Mucosa of stomach (tissue), 1 donor: ENCODE measurements at regions not wholly inside any gene's neighbourhood (a gene's known extent, or its start where the extent isn't known, plus 50 kb on each side); places are given as distances from the start of the nearest gene placed in this dataset.
A peak's percentile ranks its signal among the peaks of the same experiment; 100 is the strongest.
"Not testable (repeated sequence)": the region's sequence is repeated elsewhere in the genome, so short reads cannot be mapped to it uniquely, and the experiment has no call there.

Experiments used
- H3K27me3 ChIP-seq: one replicate; pipeline ENCODE4 v1.7.0; 2013; ENCODE audit warnings: mild to moderate bottlenecking, low read length; ENCODE audit not compliant: control insufficient read depth, insufficient read depth
- H3K36me3 ChIP-seq: one replicate; pipeline ENCODE4 v1.7.0; 2013; ENCODE audit warnings: low read length; ENCODE audit not compliant: control insufficient read depth, insufficient read depth
- H3K4me1 ChIP-seq: one replicate; pipeline ENCODE4 v1.7.0; 2013; ENCODE audit warnings: mild to moderate bottlenecking, low read length; ENCODE audit not compliant: control insufficient read depth, insufficient read depth
- H3K4me3 ChIP-seq: one replicate; pipeline ENCODE4 v1.7.0; 2013; ENCODE audit warnings: low read length
- H3K9ac ChIP-seq: one replicate; pipeline ENCODE4 v1.7.0; 2013; ENCODE audit warnings: mild to moderate bottlenecking, low read length, moderate library complexity
- H3K9me3 ChIP-seq: one replicate; pipeline ENCODE4 v1.7.0; 2013; ENCODE audit warnings: mild to moderate bottlenecking, low read length, moderate library complexity; ENCODE audit not compliant: control insufficient read depth
- donor health status: Pancreatic carcinoma.

DNA sequence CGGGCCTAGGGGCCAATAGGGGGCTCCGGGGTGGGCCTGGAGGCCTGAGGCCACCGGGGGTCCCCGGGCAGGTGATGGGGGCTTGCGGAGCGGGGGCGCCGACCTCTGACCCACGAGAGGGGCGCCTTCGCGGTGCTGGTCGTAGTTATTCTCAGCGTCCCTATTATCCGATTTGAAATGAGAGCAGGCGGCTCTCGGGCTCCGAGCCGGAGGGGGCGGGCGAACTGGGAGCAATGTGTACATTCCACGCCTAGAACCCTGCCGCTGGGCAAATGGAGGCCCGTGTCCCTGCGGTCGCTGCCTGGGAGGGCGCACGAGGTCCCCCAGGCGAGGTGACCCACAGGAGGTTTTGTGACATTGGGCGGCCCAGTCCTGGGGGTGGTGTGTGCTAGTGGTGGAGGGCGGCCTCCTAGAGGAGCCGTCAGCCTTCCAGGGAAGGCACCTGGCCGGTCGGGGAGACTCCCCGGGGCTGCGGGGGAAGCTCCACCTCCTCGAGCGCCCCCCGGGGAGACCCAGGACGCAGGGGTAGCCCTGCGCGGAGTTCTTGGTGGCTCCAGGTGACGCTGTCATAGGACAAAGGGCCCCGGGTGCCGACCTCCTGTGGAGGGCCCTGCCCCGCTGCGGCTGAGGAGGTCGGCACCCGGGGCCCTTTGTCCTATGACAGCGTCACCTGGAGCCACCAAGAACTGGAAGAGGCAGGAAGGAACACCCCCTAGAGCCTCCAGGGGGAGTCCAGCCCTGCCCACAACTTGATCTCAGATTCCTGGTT is 102.6 kb upstream of the PRKX start:
- Histone ChIP-seq H3K4me3 (peak overlapping the region; percentile 31), H3K27me3 (no peaks in the 10 kb centered on the region), H3K4me1 (peaks cover 7% of the 10 kb centered on the region), H3K9ac (peak overlapping the region; percentile 77), H3K9me3 (no peaks in the 10 kb centered on the region), H3K36me3 (no peaks in the 10 kb centered on the region)

DNA sequence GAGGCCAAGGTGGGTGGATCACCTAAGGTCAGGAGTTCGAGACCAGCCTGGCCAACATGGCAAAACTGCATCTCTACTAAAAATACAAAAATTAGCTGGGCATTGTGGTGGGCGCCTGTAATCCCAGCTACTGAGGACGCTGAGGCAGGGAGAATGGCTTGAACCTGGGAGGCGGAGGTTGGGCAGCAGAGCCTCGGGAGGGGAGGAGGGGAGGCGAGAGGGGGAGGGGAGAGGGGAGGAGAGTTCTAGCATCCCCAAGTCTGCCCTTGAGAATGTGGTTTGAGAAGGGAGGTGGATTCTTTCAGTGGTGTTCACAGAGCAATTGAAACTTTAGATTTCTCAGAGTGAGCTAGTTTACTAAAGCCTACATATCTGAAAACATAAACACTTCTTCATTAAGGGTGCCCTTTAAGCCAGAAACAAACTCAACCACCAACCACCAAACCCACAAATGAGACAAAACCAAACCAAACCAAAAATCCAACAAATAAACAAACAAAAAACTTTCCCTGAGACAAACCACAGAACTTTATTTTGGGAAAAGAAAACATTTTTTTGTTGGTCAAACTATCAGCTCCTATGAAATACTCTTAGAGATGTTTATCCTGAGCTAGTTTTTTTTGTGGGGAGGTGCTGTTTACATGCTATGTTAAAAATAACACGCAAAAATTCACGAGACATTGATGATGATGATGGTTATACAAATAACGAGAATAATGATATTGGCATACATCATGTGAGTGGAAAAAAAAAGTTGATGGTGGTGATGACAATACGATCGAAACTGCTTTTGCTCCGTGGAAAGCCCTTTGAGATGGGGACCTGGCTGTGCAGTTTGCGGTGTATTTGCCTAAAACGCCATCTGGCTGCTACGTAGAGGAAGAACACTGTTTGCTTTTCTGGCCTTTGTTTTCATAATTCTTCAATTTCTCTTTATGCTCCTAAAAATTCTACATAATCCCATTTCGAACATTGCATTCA is 98.2 kb upstream of the PRKX start:
- Histone ChIP-seq H3K4me3 (no peak overlapping the region), H3K4me1 (peaks cover 1% of the 10 kb centered on the region), H3K9me3 (no peaks in the 10 kb centered on the region), H3K27me3 (no peaks in the 10 kb centered on the region), H3K9ac (no peak overlapping the region), H3K36me3 (no peaks in the 10 kb centered on the region)

DNA sequence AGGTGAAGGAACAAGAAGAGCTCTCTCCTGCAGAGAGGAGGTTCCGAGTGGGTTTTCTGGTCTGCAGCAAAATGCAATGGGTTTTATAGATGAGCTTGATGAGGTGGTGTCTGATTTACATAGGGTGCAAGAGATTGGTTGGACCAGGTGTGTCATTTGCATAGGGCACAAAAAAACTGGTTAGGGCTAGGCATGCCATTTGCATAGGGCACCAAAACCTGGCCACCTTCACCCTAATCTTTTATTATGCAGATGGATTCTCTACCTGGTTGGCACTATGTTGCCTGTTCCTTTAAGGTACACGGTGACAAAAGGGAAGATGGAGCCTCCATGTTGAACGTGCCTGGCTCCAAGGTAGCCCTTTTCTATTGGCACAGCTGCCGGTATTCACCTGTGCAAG is 94.5 kb upstream of the PRKX start:
- Histone ChIP-seq H3K9me3 (no peaks in the 10 kb centered on the region), H3K4me1 (no peaks in the 10 kb centered on the region), H3K4me3 (no peak overlapping the region), H3K36me3 (no peaks in the 10 kb centered on the region), H3K9ac (no peak overlapping the region), H3K27me3 (no peaks in the 10 kb centered on the region)

DNA sequence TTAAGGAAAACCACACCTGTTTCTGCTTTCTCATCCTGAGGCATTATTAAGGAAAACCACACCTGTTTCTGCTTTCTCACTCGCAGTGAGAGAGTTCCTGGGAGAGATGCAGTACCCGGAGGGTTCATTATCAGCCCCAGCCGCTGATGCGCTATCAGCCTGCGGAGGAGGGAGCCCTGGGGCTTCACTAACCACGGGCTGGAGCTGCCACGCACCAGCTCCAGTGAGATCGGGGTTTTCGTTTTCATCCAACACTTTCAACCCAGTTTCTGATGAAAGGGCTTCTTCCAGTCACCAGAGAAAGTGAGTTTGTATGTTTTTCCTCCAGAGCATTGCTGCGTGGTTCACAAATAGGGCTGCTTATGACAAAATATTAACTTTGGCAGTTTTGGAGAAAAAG is 93.2 kb upstream of the PRKX start:
- no peaks in the 10 kb centered on the region for H3K9me3 ChIP-seq
- no peak overlapping the region for H3K9ac ChIP-seq
- no peaks in the 10 kb centered on the region for H3K36me3 ChIP-seq
- H3K27me3 ChIP-seq: no peaks in the 10 kb centered on the region
- H3K4me1 ChIP-seq: no peaks in the 10 kb centered on the region
- H3K4me3 ChIP-seq: no peak overlapping the region

DNA sequence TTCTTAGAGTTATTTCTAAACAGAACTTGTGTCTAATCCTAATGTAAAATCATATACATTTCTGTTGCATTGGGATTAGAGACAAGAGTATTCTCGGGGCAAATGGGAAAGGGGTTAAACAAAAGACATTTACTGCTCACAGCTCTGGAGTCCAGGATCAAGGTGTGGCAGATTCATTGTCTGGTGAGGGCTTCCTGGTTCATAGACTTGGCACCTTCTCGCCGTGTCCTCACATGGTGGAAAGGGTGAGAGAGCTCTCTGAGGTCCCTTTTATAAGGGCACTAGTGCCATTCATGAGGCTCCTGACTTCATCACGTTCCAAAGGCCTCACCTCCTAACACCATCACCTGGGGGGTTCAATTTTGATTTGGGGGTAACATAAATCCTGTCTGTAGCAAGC is 90.3 kb upstream of the PRKX start:
- no peaks in the 10 kb centered on the region for H3K27me3 ChIP-seq
- H3K9me3 ChIP-seq: no peaks in the 10 kb centered on the region
- H3K4me1 ChIP-seq: no peaks in the 10 kb centered on the region
- no peak overlapping the region for H3K9ac ChIP-seq
- no peaks in the 10 kb centered on the region for H3K36me3 ChIP-seq
- H3K4me3 ChIP-seq: no peak overlapping the region

DNA sequence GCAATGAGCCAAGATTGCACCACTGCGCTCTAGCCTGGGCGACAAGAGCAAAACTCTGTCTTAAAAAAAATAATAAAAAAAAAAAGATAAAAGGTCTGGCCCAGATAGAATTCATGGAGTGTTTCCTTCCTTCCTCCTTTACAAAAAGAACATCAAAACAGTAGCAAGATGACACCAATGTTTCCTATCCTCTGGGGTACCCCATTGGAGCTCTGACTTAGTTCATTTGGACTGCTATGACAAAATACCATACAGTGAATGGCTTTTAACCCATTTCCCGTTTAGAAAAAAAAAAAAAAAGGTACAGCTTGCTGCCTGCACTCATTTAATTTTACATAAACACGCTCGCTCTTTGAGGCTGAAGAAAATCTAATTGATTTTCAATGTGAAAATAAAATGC is 89.9 kb upstream of the PRKX start:
- H3K9me3 ChIP-seq: no peaks in the 10 kb centered on the region
- no peaks in the 10 kb centered on the region for H3K36me3 ChIP-seq
- no peak overlapping the region for H3K4me3 ChIP-seq
- no peaks in the 10 kb centered on the region for H3K27me3 ChIP-seq
- no peaks in the 10 kb centered on the region for H3K4me1 ChIP-seq
- no peak overlapping the region for H3K9ac ChIP-seq

DNA sequence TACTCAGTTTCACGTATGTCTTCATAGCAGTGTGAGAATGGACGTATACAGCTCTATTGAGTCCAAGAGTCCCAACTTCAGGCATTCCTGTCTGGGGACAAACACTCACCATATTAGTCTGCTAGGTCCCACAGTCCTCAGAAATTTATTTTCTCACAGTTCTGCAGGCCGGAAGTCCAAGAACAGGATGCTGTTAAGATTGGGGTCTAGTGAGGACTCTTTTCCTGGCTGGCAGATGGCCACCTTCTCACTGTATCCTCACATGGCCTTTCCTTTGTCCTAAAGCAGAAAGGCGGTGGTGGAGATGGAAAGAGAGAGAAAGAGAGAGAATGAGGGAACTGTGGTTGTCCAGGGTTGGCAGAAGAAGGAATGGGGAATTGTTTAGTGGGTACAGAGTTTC is 82.0 kb upstream of the PRKX start:
- not testable (repeated sequence) for H3K9ac ChIP-seq, H3K9me3 ChIP-seq

DNA sequence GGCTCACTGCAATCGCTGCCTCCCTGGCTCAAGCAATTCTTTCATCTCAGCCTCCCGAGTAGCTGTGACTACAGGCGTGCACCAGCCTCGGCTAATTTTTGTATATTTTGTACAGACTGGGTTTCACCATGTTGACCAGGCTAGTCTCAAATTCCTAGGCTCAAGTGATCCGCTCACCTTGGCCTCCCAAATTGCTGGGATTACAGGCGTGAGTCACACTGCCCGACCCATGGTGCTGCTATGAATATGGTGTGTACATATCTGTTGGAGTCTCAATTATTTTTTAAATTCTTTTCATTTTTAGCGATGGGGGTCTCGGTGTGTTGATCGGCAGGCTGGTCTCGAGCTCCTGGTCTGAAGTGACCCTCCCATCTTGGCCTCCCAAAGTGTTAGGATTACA is 78.0 kb upstream of the PRKX start:
- Histone ChIP-seq H3K4me3 (no peak overlapping the region), H3K36me3 (no peaks in the 10 kb centered on the region), H3K9ac (no peak overlapping the region), H3K27me3 (peaks cover 4% of the 10 kb centered on the region), H3K4me1 (no peaks in the 10 kb centered on the region), H3K9me3 (no peaks in the 10 kb centered on the region)

More for the DNA sequence above, 82.0 kb upstream of the PRKX start:
- H3K4me1 ChIP-seq, H3K36me3 ChIP-seq, H3K4me3 ChIP-seq, H3K27me3 ChIP-seq: not testable (repeated sequence)

DNA sequence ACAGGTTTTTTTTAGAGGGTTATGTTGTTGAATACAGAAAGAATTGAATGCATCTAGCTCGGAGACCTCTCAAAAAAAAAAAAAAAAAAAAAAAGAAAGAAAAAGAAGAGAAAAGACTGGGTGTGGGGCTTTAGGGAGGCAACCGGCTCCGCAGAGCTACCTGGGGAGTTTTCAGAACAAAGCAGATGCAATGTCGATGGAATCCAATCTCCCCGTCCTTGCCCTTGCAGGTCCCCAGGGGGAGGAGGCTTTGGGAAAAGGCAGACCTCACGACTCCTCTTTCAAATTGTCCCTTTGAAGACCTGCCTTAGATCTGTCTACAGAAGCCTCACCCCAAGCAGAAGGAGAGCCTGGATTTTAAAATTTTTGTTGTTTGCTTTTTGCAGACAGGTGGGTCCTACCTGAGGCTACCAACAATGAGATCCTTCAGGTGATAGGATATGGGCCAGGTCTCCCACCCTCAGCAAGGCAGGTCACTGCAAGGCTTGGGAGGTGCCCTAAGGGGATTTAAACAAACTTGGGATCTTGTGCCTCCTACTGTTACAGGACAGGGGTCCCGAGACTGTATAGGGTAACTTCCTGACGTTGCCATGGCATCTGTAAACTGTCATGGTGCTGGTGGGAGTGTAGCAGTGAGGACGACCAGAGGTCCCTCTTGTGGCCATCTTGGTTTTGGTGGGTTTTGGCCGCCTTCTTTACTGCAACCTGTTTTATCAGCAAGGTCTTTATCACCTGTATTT is 75.2 kb upstream of the PRKX start:
- H3K27me3 ChIP-seq: peaks cover 4% of the 10 kb centered on the region
- H3K4me3 ChIP-seq: no peak overlapping the region
- H3K9me3 ChIP-seq: no peaks in the 10 kb centered on the region
- H3K4me1 ChIP-seq: no peaks in the 10 kb centered on the region
- H3K36me3 ChIP-seq: no peaks in the 10 kb centered on the region
- H3K9ac ChIP-seq: no peak overlapping the region

DNA sequence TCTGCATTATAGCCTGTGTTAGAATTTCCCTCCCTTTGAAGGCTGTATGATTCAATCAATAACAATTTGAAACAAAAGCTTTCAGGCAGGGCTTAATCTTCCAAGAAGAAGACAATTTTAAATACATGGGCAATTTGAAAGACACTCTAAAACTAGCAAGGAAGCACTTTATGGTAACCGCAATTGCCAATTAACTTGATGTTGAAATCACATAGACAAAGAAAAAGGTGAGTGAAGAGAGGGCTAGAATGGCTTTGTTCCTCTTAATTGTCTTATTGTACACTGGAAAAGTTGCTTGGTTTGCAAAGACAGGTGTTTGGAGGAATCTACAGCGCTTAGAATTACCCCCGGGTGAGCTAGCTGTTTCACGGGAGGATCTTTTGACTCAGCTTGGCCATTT is 74.4 kb upstream of the PRKX start:
- Histone ChIP-seq H3K4me3 (no peak overlapping the region), H3K36me3 (no peaks in the 10 kb centered on the region), H3K27me3 (peaks cover 4% of the 10 kb centered on the region), H3K9me3 (no peaks in the 10 kb centered on the region), H3K4me1 (no peaks in the 10 kb centered on the region), H3K9ac (no peak overlapping the region)

DNA sequence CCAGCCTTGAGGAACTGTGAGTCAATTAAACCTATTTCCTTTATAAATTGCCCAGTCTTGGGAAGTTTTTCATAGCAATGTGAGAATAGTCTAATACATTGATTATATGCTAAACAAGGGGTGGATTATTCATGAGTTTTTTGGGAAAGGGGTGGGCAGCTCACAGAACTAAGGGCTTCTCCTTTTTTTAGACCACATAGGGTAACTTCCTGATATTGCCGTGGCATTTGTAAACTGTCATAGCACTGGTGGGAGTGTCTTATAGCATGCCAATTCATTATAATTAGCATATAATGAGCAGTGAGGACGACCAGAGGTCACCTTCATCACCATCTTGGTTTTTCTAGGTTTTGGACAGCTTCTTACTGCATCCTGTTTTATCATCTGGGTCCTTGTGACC is 72.4 kb upstream of the PRKX start:
- H3K9me3 ChIP-seq, H3K4me1 ChIP-seq, H3K9ac ChIP-seq, H3K4me3 ChIP-seq, H3K36me3 ChIP-seq, H3K27me3 ChIP-seq: not testable (repeated sequence)

DNA sequence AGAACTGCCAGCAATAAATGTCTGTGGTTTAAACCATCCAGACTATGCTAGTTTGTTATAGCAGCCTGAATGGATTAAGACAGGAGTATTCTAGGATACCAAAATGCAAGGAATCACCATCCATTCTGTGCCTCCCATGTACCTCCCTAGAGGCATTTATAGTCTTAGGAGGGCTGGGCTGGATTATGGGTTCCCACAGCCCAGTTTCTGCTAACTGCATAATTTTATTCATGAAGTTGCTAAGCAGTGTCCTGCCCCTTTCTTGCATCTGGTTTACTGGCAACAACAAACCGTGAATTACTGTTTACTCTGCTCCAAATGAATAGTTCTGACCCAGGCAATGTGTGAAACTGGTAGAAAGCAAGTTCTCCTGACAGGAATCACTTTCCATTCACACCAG is 67.1 kb upstream of the PRKX start:
- Histone ChIP-seq H3K4me3 (no peak overlapping the region), H3K36me3 (no peaks in the 10 kb centered on the region), H3K9me3 (no peaks in the 10 kb centered on the region), H3K27me3 (no peaks in the 10 kb centered on the region), H3K9ac (no peak overlapping the region), H3K4me1 (no peaks in the 10 kb centered on the region)
